ENCODE measurements at regions not wholly inside any gene's neighbourhood (a gene's known extent, or its start where the extent isn't known, plus 50 kb on each side); places are given as distances from the start of the nearest gene placed in this dataset.

DNA sequence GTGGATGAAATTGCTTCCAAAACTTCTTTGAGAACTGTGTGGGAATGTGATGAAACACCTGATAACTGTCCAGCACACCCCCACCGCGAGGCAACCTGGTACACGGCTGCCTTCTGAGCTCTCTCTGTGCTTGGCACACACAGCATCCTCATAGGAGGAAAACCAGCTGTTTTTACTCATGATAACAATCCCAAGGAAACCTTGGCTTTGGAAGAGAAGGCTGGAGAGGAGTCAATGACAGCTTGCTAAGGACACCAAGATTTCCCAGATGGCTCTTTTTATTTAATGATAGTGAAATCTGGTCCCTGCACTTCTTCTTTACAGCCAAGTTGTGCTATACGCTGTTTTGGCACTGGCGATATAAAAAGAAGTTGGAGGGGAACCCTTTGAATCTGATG is 232.5 kb upstream of the FN1 start:
- in situ Hi-C loops (cut with MboI; ENCODE audit: low sequenced_read_pairs): no loop called here
- Histone ChIP-seq H3K4me1 (no peaks in the 10 kb centered on the region), H3K9me3 (no peaks in the 10 kb centered on the region), H3K4me3 (no peak overlapping the region), H3K36me3 (replicated peaks) (no peaks in the 10 kb centered on the region), H3K27me3 (ENCODE audit: low read depth) (peaks cover 4% of the 10 kb centered on the region)
- no peak for DNase-seq (ENCODE audit: low spot score in 2 of 2)

DNA sequence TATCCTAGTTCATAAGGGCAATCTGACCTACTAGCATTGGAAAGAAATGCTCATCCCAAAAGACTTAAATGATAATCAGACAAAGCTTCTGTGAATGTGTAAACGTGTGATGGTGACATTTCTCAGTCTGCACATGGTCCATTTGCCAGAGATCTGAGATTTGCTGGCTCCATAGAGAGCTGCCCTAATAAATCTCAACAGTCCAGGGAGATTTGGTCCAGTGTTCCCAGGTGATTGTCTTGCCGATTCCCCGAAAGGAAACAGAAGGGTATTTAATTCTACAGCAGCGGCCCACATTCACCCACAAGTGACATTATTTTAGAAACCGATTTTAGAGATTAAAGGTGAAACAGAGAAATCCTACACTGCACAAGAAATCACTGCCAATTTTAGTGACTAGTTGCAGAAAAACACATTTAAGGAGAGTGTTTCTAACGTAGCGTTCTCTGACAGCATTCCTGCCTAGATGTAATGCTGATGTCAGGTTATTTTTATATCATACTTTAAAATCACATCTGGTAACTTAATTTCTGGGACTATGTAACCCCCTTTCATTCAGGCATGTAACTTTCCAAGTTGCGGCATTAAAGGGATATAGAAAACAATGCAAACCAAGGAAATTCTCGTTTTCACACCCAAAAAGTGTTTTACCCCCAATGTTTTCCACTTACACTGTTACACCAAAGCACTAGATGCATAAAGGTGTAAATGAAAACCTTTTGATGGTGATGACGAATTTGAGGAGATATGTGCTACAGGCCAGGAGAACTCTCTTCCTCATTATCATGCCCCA is 231.9 kb upstream of the FN1 start:
- no peak for DNase-seq (ENCODE audit: low spot score in 2 of 2)
- H3K4me1 ChIP-seq: no peaks in the 10 kb centered on the region
- H3K27me3 ChIP-seq (ENCODE audit: low read depth): peaks cover 4% of the 10 kb centered on the region
- in situ Hi-C loops (cut with MboI; ENCODE audit: low sequenced_read_pairs): no loop called here
- no peak overlapping the region for H3K4me3 ChIP-seq
- H3K9me3 ChIP-seq: no peaks in the 10 kb centered on the region
- no peaks in the 10 kb centered on the region for H3K36me3 ChIP-seq (replicated peaks)

GRCh38 chr2:215664847-215665525 is 229.1 kb upstream of the FN1 start:
- in situ Hi-C loops (cut with MboI; ENCODE audit: low sequenced_read_pairs): no loop called here
- Histone ChIP-seq H3K9me3 (no peaks in the 10 kb centered on the region), H3K4me1 (no peaks in the 10 kb centered on the region), H3K4me3 (no peak overlapping the region), H3K27me3 (ENCODE audit: low read depth) (peaks cover 4% of the 10 kb centered on the region), H3K36me3 (replicated peaks) (no peaks in the 10 kb centered on the region)
- no peak for DNase-seq (ENCODE audit: low spot score in 2 of 2)

- in situ Hi-C loops (cut with MboI; ENCODE audit: low sequenced_read_pairs): no loop called here
- H3K9me3 ChIP-seq: no peaks in the 10 kb centered on the region
- no peak overlapping the region for H3K4me3 ChIP-seq
- DNase-seq (ENCODE audit: low spot score in 2 of 2): no peak
- H3K27me3 ChIP-seq (ENCODE audit: low read depth): no peaks in the 10 kb centered on the region; the same call in none of the 2 replicates
- H3K4me1 ChIP-seq: no peaks in the 10 kb centered on the region
- no peaks in the 10 kb centered on the region for H3K36me3 ChIP-seq (replicated peaks)
Observed at GRCh38 chr2:215662715-215663114, 226.8 kb upstream of the FN1 start.

- H3K36me3 ChIP-seq (replicated peaks): no peaks in the 10 kb centered on the region
- no peak overlapping the region for H3K4me3 ChIP-seq
- H3K4me1 ChIP-seq: no peaks in the 10 kb centered on the region
- in situ Hi-C loops (cut with MboI; ENCODE audit: low sequenced_read_pairs): no loop called here
- no peak for DNase-seq (ENCODE audit: low spot score in 2 of 2)
- no peaks in the 10 kb centered on the region for H3K9me3 ChIP-seq
- no peaks in the 10 kb centered on the region for H3K27me3 ChIP-seq (ENCODE audit: low read depth)
Observed at GRCh38 chr2:215660687-215661086, 224.8 kb upstream of the FN1 start.

- H3K27me3 ChIP-seq (ENCODE audit: low read depth): no peaks in the 10 kb centered on the region
- no peaks in the 10 kb centered on the region for H3K36me3 ChIP-seq (replicated peaks)
- in situ Hi-C loops (cut with MboI; ENCODE audit: low sequenced_read_pairs): no loop called here
- H3K4me1 ChIP-seq: no peaks in the 10 kb centered on the region
- H3K4me3 ChIP-seq: no peak overlapping the region
- DNase-seq (ENCODE audit: low spot score in 2 of 2): no peak
- no peaks in the 10 kb centered on the region for H3K9me3 ChIP-seq
Observed at GRCh38 chr2:215659650-215660049, 223.8 kb upstream of the FN1 start.

DNA sequence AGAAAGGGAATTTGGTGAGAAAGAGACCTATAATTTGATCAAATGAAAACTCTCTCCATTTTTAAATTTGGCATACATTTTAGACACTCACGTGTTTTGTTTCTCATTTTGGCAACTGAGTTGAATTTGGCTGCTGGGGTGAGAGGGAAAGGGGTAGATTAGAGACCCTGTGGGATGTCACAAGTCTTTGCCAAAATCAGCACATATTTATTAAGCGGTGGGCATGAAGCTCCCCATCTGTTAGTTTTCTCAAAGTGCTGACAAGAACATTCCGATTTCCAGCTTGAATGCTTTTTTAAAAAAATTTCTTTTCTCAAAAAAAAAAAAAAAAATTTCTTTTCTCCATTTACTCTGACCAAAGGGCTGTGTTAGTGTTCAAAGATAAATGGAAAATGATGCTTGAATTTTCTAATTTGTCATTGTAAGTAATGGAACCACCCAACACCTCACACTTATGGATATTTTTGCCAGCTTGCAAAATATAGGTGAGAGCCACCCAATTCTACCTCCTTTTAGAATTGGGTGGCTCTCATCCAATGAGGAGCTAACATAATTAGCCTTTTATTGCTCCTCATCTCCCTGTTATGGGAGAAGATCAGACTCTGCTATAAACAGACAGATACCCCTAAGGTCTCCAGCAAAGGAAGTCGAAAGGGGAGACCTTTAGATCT is 222.9 kb upstream of the FN1 start:
- H3K4me1 ChIP-seq: no peaks in the 10 kb centered on the region
- DNase-seq (ENCODE audit: low spot score in 2 of 2): no peak
- no peaks in the 10 kb centered on the region for H3K36me3 ChIP-seq (replicated peaks)
- H3K9me3 ChIP-seq: no peaks in the 10 kb centered on the region
- in situ Hi-C loops (cut with MboI; ENCODE audit: low sequenced_read_pairs): no loop called here
- H3K27me3 ChIP-seq (ENCODE audit: low read depth): no peaks in the 10 kb centered on the region
- no peak overlapping the region for H3K4me3 ChIP-seq

DNA sequence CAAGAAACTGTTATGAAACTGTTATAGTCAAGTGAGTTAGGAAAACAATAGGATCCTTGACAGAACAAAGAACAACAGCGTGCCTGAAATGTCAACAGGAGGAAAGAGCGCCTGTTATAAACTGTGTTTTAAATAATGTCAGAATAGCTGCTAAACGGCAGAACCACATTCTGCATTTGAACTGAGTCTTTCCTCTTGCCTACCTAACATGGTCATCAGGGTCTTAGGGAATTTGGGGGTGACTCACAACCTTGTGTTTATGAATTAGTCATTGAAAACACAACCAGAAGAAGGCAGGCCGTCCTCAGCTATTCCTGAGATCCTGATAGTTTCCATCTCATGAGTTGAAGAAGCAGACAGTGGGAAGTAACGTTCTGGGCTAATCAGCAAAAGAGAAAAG is 222.0 kb upstream of the FN1 start:
- Histone ChIP-seq H3K9me3 (no peaks in the 10 kb centered on the region), H3K36me3 (replicated peaks) (no peaks in the 10 kb centered on the region), H3K27me3 (ENCODE audit: low read depth) (no peaks in the 10 kb centered on the region), H3K4me1 (no peaks in the 10 kb centered on the region), H3K4me3 (no peak overlapping the region)
- DNase-seq (ENCODE audit: low spot score in 2 of 2): no peak
- in situ Hi-C loops (cut with MboI; ENCODE audit: low sequenced_read_pairs): no loop called here

GRCh38 chr2:215654148-215654819 is 218.4 kb upstream of the FN1 start:
- Histone ChIP-seq H3K9me3 (no peaks in the 10 kb centered on the region), H3K27me3 (ENCODE audit: low read depth) (no peaks in the 10 kb centered on the region), H3K36me3 (replicated peaks) (no peaks in the 10 kb centered on the region), H3K4me1 (no peaks in the 10 kb centered on the region), H3K4me3 (no peak overlapping the region)
- DNase-seq (ENCODE audit: low spot score in 2 of 2): no peak
- in situ Hi-C loops (cut with MboI; ENCODE audit: low sequenced_read_pairs): no loop called here

GRCh38 chr2:215653344-215654030 is 217.6 kb upstream of the FN1 start:
- DNase-seq (ENCODE audit: low spot score in 2 of 2): no peak
- Histone ChIP-seq H3K4me1 (no peaks in the 10 kb centered on the region), H3K27me3 (ENCODE audit: low read depth) (no peaks in the 10 kb centered on the region), H3K4me3 (no peak overlapping the region), H3K36me3 (replicated peaks) (no peaks in the 10 kb centered on the region), H3K9me3 (no peaks in the 10 kb centered on the region)
- in situ Hi-C loops (cut with MboI; ENCODE audit: low sequenced_read_pairs): no loop called here

- Histone ChIP-seq H3K27me3 (ENCODE audit: low read depth) (no peaks in the 10 kb centered on the region), H3K4me3 (no peak overlapping the region), H3K36me3 (replicated peaks) (no peaks in the 10 kb centered on the region), H3K9me3 (no peaks in the 10 kb centered on the region), H3K4me1 (no peaks in the 10 kb centered on the region)
- in situ Hi-C loops (cut with MboI; ENCODE audit: low sequenced_read_pairs): no loop called here
- DNase-seq (ENCODE audit: low spot score in 2 of 2): no peak
Observed at GRCh38 chr2:215652388-215652787, 216.5 kb upstream of the FN1 start.

DNA sequence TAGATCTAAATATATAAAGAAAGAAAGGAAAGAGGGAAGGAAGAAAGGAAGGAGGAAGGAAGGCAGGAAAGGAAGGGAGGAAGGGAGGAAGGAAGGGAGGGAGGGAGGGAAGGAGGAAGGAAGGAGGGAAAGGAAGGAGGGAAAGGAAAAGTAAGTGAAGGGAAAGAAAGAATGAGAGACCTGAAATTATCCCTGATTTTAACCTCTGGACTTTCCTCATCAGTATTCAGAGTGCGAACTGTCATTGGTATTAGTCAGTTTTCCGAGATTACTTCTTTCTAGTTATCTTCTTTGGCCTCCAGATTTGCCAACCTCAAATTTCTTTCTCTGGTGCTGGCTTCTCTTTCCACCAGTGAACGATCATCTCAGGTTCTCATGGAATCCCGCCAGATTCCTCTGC is 215.5 kb upstream of the FN1 start:
- in situ Hi-C loops (cut with MboI; ENCODE audit: low sequenced_read_pairs): no loop called here
- Histone ChIP-seq H3K4me1 (no peaks in the 10 kb centered on the region), H3K9me3 (no peaks in the 10 kb centered on the region), H3K27me3 (ENCODE audit: low read depth) (no peaks in the 10 kb centered on the region), H3K36me3 (replicated peaks) (no peaks in the 10 kb centered on the region), H3K4me3 (no peak overlapping the region)
- no peak for DNase-seq (ENCODE audit: low spot score in 2 of 2)

- Histone ChIP-seq H3K27me3 (ENCODE audit: low read depth) (no peaks in the 10 kb centered on the region), H3K9me3 (no peaks in the 10 kb centered on the region), H3K36me3 (replicated peaks) (no peaks in the 10 kb centered on the region), H3K4me3 (no peak overlapping the region), H3K4me1 (no peaks in the 10 kb centered on the region)
- no peak for DNase-seq (ENCODE audit: low spot score in 2 of 2)
- in situ Hi-C loops (cut with MboI; ENCODE audit: low sequenced_read_pairs): no loop called here
Observed at GRCh38 chr2:215644233-215644897, 208.5 kb upstream of the FN1 start.

All from HAP-1 (cell line).